SK-N-SH (cell line): ENCODE measurements at regions not wholly inside any gene's neighbourhood (a gene's known extent, or its start where the extent isn't known, plus 50 kb on each side); places are given as distances from the start of the nearest gene placed in this dataset.

Source experiments
- CTCF ChIA-PET: fragments of 300-600, 350-600 bp; formaldehyde crosslinking; extraction: SDS; loops from one replicate; lab custom pipeline; 2021; lab: Yijun Ruan, JAX
- POLR2A ChIA-PET: fragments of 350-600 bp; sonication (Branson Sonifier 250); formaldehyde crosslinking; extraction: SDS; loops from one replicate; lab custom pipeline; 2020; ENCODE audit warnings: antibody characterized with exemption, inconsistent platforms; lab: Yijun Ruan, JAX
- DNase-seq: peaks from one replicate; pipeline ENCODE4 v3.0.0; 2012
- H2AFZ ChIP-seq: fragments of 200-600 bp; sonication (generic); 2 replicates; pipeline ENCODE4 v1.8.1; 2016; ENCODE audit warnings: antibody characterized with exemption, mild to moderate bottlenecking, low read depth
- H3F3A ChIP-seq: fragments of 200-600 bp; sonication (generic); replicated peaks from 2 replicates; pipeline ENCODE3; 2016; ENCODE audit warnings: antibody characterized with exemption, mild to moderate bottlenecking; ENCODE audit not compliant: insufficient read depth
- H3K27ac ChIP-seq, 2 experiments: fragments of 200-500 bp in 1 of 2; fragments of 200-600 bp in 1 of 2; sonication (Bioruptor generic) in 1 of 2; sonication (generic), shearing (Covaris generic) in 1 of 2; 2 replicates each; pipeline versions ENCODE4 v1.5.1 to v1.6.1; 2014 to 2016; ENCODE audit warnings: low read depth in 2 of 2, inconsistent platforms in 1 of 2, low read length in 1 of 2, mild to moderate bottlenecking in 1 of 2, mixed read lengths in 1 of 2
- H3K27me3 ChIP-seq: fragments of 200-600 bp; sonication (generic), shearing (Covaris generic); 2 replicates; pipeline ENCODE4 v1.6.1; 2016; ENCODE audit warnings: mixed run types; ENCODE audit not compliant: insufficient read depth
- H3K36me3 ChIP-seq, 2 experiments: fragments of 200-500 bp in 1 of 2; fragments of 200-600 bp in 1 of 2; sonication (Bioruptor generic) in 1 of 2; sonication (generic) in 1 of 2; replicated peaks in 1 of 2; 2 replicates each; pipeline versions ENCODE3 to v1.5.1; 2014 to 2016; ENCODE audit warnings: low read length in 1 of 2, mild to moderate bottlenecking in 1 of 2; ENCODE audit not compliant: insufficient read depth in 2 of 2, control insufficient read depth in 1 of 2
- H3K4me1 ChIP-seq, 2 experiments: fragments of 200-500 bp in 1 of 2; fragments of 200-600 bp in 1 of 2; sonication (Bioruptor generic) in 1 of 2; sonication (generic), shearing (Covaris generic) in 1 of 2; 2 replicates each; pipeline versions ENCODE4 v1.5.1 to v1.6.1; 2014 to 2016; ENCODE audit warnings: low read depth in 1 of 2, low read length in 1 of 2, mixed run types in 1 of 2; ENCODE audit not compliant: insufficient read depth in 2 of 2, control insufficient read depth in 1 of 2
- H3K4me2 ChIP-seq: fragments of 200-600 bp; sonication (generic), shearing (Covaris generic); 2 replicates; pipeline ENCODE4 v1.6.1; 2017; ENCODE audit warnings: mixed run types
- H3K4me3 ChIP-seq, 2 experiments: fragments of 200-500 bp in 1 of 2; fragments of 200-600 bp in 1 of 2; sonication (Bioruptor generic) in 1 of 2; sonication (generic), shearing (Covaris generic) in 1 of 2; 2 replicates each; pipeline versions ENCODE4 v1.5.1 to v1.8.1; 2014 to 2016; ENCODE audit warnings: low read depth in 2 of 2, inconsistent platforms in 1 of 2, low read length in 1 of 2, mild to moderate bottlenecking in 1 of 2, mixed read lengths in 1 of 2, moderate library complexity in 1 of 2
- H3K79me2 ChIP-seq: fragments of 200-600 bp; sonication (generic); 2 replicates; pipeline ENCODE4 v1.8.1; 2017; ENCODE audit warnings: mild to moderate bottlenecking; ENCODE audit not compliant: insufficient read depth
- H3K9ac ChIP-seq: fragments of 200-600 bp; sonication (generic); 2 replicates; pipeline ENCODE4 v1.6.1; 2017; ENCODE audit warnings: mixed run types
- H3K9me2 ChIP-seq: fragments of 200-600 bp; sonication (generic); 2 replicates; pipeline ENCODE4 v1.6.1; 2017; ENCODE audit warnings: mixed run types
- H3K9me3 ChIP-seq: fragments of 200-600 bp; sonication (generic); 2 replicates; pipeline ENCODE4 v1.6.1; 2017; ENCODE audit warnings: mixed run types, mild to moderate bottlenecking, moderate library complexity
- H4K20me1 ChIP-seq: fragments of 200-600 bp; sonication (generic); 2 replicates; pipeline ENCODE4 v1.6.1; 2017; ENCODE audit warnings: mild to moderate bottlenecking, mixed run types; ENCODE audit not compliant: insufficient read depth
- CHD2 ChIP-seq: fragments of 150-350 bp; IDR thresholded peaks from 2 replicates; pipeline ENCODE4 v1.6.1; 2018; ENCODE audit warnings: low read length; ENCODE audit not compliant: partially characterized antibody
- ELF1 ChIP-seq: IDR thresholded peaks from 2 replicates; pipeline ENCODE4 v1.4.0; 2012
- FOXJ3 ChIP-seq: sonication (generic); formaldehyde crosslinking; IDR thresholded peaks from 2 replicates; pipeline ENCODE4 v1.5.1; 2020; ENCODE audit warnings: mild to moderate bottlenecking, missing genetic modification reagents
- JUND ChIP-seq: IDR thresholded peaks from 2 replicates; pipeline ENCODE4 v1.4.0; 2012
- MEF2A ChIP-seq: IDR thresholded peaks from 2 replicates; pipeline ENCODE4 v1.4.0; 2012; ENCODE audit warnings: low read depth, borderline replicate concordance
- RCOR1 ChIP-seq: fragments of 150-350 bp; IDR thresholded peaks from 2 replicates; pipeline ENCODE4 v1.6.1; 2017; ENCODE audit warnings: antibody characterized with exemption, low read length
- SMC3 ChIP-seq: IDR thresholded peaks from 2 replicates; pipeline ENCODE4 v1.6.1; 2012; ENCODE audit warnings: low read depth, low read length, improper control_type of control experiment
- TAF1 ChIP-seq: IDR thresholded peaks from 2 replicates; pipeline ENCODE4 v1.6.1; 2012; ENCODE audit warnings: low read depth, mild to moderate bottlenecking, low read length, moderate library complexity, borderline replicate concordance
- WGBS: methylation state at CpG from one replicate; pipeline ENCODE4 v1.1.6; 2017; ENCODE audit warnings: low lambda C conversion rate; 5-methylcytosine and 5-hydroxymethylcytosine counted together
- TF ChIP-seq, protein P1 (sequence below): IDR thresholded peaks from 2 replicates; pipeline ENCODE4 v1.4.0; 2012; ENCODE audit warnings: low read depth
- TF ChIP-seq, protein P2 (sequence below): fragments of 150-350 bp; IDR thresholded peaks from 2 replicates; pipeline ENCODE4 v1.6.1; 2017; ENCODE audit warnings: antibody characterized with exemption, low read length, low read depth, borderline replicate concordance
- TF ChIP-seq, protein P3 (sequence below): IDR thresholded peaks from 2 replicates; pipeline ENCODE4 v1.4.0; 2012; ENCODE audit warnings: low read depth, borderline replicate concordance

- no peaks in the 10 kb centered on the region for H3K9me3 ChIP-seq
- no peak overlapping the region for H3K27ac ChIP-seq
- H3F3A ChIP-seq: no peaks in the 10 kb centered on the region
- H3K27me3 ChIP-seq: no peaks in the 10 kb centered on the region; the same call in 1 of the 2 replicates
- H3K4me1 ChIP-seq: no peaks in the 10 kb centered on the region
- H3K4me3 ChIP-seq: no peak overlapping the region
- ChIA-PET POLR2A (no interaction called here), CTCF (no interaction called here)
- no peaks in the 10 kb centered on the region for H3K36me3 ChIP-seq
- WGBS: 12% methylated on average over 1 of the region's 1 CpG
- no peaks in the 10 kb centered on the region for H3K79me2 ChIP-seq
- no peak overlapping the region for H3K4me2 ChIP-seq
- DNase-seq: no peak
- H2AFZ ChIP-seq: no peak overlapping the region
- TF ChIP-seq TAF1 (no peak), JUND (no peak), ELF1 (no peak), MEF2A (no peak), SMC3 (no peak), CHD2 (no peak)
- TF ChIP-seq, protein P1, sequence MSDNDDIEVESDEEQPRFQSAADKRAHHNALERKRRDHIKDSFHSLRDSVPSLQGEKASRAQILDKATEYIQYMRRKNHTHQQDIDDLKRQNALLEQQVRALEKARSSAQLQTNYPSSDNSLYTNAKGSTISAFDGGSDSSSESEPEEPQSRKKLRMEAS: no peak
- TF ChIP-seq, protein P2, sequence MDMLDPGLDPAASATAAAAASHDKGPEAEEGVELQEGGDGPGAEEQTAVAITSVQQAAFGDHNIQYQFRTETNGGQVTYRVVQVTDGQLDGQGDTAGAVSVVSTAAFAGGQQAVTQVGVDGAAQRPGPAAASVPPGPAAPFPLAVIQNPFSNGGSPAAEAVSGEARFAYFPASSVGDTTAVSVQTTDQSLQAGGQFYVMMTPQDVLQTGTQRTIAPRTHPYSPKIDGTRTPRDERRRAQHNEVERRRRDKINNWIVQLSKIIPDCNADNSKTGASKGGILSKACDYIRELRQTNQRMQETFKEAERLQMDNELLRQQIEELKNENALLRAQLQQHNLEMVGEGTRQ: no peak
- H3K9ac ChIP-seq: no peak overlapping the region
- no peaks in the 10 kb centered on the region for H4K20me1 ChIP-seq
- H3K9me2 ChIP-seq: no peaks in the 10 kb centered on the region
Observed at GRCh38 chr2:23248667-23249066, 136.3 kb upstream of the KLHL29 start.

GRCh38 chr2:23249348-23249747 is 135.6 kb upstream of the KLHL29 start:
- Histone ChIP-seq H3K9me3 (no peaks in the 10 kb centered on the region), H3K27me3 (no peaks in the 10 kb centered on the region; the same call in 1 of the 2 replicates), H3F3A (no peaks in the 10 kb centered on the region), H3K9me2 (no peaks in the 10 kb centered on the region; the same call in 1 of the 2 replicates), H3K27ac (no peak overlapping the region), H3K4me1 (no peaks in the 10 kb centered on the region), H3K79me2 (no peaks in the 10 kb centered on the region), H3K4me3 (no peak overlapping the region), H3K36me3 (no peaks in the 10 kb centered on the region), H3K9ac (no peak overlapping the region), H2AFZ (no peak overlapping the region), H3K4me2 (no peak overlapping the region), H4K20me1 (no peaks in the 10 kb centered on the region)
- CTCF ChIA-PET: no interaction called here
- POLR2A ChIA-PET: no interaction called here
- DNase-seq: no peak
- TF ChIP-seq, protein P3, sequence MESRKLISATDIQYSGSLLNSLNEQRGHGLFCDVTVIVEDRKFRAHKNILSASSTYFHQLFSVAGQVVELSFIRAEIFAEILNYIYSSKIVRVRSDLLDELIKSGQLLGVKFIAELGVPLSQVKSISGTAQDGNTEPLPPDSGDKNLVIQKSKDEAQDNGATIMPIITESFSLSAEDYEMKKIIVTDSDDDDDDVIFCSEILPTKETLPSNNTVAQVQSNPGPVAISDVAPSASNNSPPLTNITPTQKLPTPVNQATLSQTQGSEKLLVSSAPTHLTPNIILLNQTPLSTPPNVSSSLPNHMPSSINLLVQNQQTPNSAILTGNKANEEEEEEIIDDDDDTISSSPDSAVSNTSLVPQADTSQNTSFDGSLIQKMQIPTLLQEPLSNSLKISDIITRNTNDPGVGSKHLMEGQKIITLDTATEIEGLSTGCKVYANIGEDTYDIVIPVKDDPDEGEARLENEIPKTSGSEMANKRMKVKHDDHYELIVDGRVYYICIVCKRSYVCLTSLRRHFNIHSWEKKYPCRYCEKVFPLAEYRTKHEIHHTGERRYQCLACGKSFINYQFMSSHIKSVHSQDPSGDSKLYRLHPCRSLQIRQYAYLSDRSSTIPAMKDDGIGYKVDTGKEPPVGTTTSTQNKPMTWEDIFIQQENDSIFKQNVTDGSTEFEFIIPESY: no peak
- no peak for TF ChIP-seq RCOR1
- no peak for TF ChIP-seq FOXJ3 (CRISPR knock-in tag)
- 52% methylated on average over 5 of the region's 5 CpGs for WGBS
